ENCODE measurements at regions not wholly inside any gene's neighbourhood (a gene's known extent, or its start where the extent isn't known, plus 50 kb on each side); places are given as distances from the start of the nearest gene placed in this dataset.
A peak's percentile ranks its signal among the peaks of the same experiment; 100 is the strongest.

GRCh38 chr7:155931396-155932085, 119.3 kb upstream of the SHH start:
- CTCF ChIA-PET, result interaction anchor here (1.6 to 2.1 kb wide), 2 partner anchors 9 to 11 kb away, joined by 3 to 7 read pairs; no protein-coding TSS in a partner anchor
- WGBS (ENCODE audit: missing lambda C conversion rate), result 58% methylated on average over 24 of the region's 24 CpGs
- Histone ChIP-seq H3K4me1 (no peaks in the 10 kb centered on the region), H3K9me3 (peaks cover 5% of the 10 kb centered on the region; the same call in 1 of the 3 replicates), H3K4me2 (no peak overlapping the region), H3K4me3 (no peak overlapping the region), H3K27ac (peak overlapping the region in 1 of 2 experiments; percentile 1; a peak in 1 of 6 replicates)
- ATAC-seq, result no peak
- POLR2A ChIA-PET, result no interaction called here
- TF ChIP-seq ZFP36 (IDR thresholded peaks at IDR 0.05; ENCODE audit: borderline replicate concordance, partially characterized antibody) (no peak), ELK1 (IDR thresholded peaks at IDR 0.05; ENCODE audit: low read depth, low read length) (no peak), RFX5 (IDR thresholded peaks at IDR 0.05) (no peak), TP53 (CRISPR knock-in tag; IDR thresholded peaks at IDR 0.05) (no peak), KDM5A (IDR thresholded peaks at IDR 0.05) (no peak), CHD4 (IDR thresholded peaks at IDR 0.05; ENCODE audit: borderline replicate concordance) (no peak), GATA3 (IDR thresholded peaks at IDR 0.05; ENCODE audit: borderline replicate concordance) (no peak), RCOR1 (IDR thresholded peaks at IDR 0.05; ENCODE audit: low read depth, low read length) (no peak), EHF (CRISPR knock-in tag; IDR thresholded peaks at IDR 0.05) (no peak), RAD21 (conservative IDR thresholded peaks at IDR 0.05 in 1 of 2, IDR thresholded peaks at IDR 0.05 in 1 of 2) (no peak), NR3C1 (IDR thresholded peaks at IDR 0.05) (no peak), CEBPB (IDR thresholded peaks at IDR 0.05) (no peak)
- TF ChIP-seq, protein P1, sequence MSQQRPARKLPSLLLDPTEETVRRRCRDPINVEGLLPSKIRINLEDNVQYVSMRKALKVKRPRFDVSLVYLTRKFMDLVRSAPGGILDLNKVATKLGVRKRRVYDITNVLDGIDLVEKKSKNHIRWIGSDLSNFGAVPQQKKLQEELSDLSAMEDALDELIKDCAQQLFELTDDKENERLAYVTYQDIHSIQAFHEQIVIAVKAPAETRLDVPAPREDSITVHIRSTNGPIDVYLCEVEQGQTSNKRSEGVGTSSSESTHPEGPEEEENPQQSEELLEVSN (IDR thresholded peaks at IDR 0.05; ENCODE audit: borderline replicate concordance, low read depth), result no peak
- TF ChIP-seq, protein P2, sequence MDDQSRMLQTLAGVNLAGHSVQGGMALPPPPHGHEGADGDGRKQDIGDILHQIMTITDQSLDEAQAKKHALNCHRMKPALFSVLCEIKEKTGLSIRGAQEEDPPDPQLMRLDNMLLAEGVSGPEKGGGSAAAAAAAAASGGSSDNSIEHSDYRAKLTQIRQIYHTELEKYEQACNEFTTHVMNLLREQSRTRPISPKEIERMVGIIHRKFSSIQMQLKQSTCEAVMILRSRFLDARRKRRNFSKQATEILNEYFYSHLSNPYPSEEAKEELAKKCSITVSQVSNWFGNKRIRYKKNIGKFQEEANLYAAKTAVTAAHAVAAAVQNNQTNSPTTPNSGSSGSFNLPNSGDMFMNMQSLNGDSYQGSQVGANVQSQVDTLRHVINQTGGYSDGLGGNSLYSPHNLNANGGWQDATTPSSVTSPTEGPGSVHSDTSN (IDR thresholded peaks at IDR 0.05), result no peak
- no peak for FAIRE-seq
- DNase-seq (ENCODE audit: low read depth in 1 of 2, low spot score in 1 of 2), result no peak

GRCh38 chr7:155930527-155930926, 118.3 kb upstream of the SHH start:
- Histone ChIP-seq H3K4me1 (no peaks in the 10 kb centered on the region), H3K4me2 (no peak overlapping the region), H3K9me3 (peaks cover 5% of the 10 kb centered on the region; the same call in 1 of the 3 replicates), H3K4me3 (no peak overlapping the region), H3K27ac (0 out of 6 replicates have a peak overlapping the region, but pooled peaks of 1 of the 2 experiments have one; percentile 30)
- WGBS (ENCODE audit: missing lambda C conversion rate), result 62% methylated on average over 1 of the region's 1 CpG
- ChIA-PET POLR2A (no interaction called here), CTCF (interaction anchor here (1.6 to 2.1 kb wide), 2 partner anchors 10 kb away, joined by 3 to 7 read pairs; no protein-coding TSS in a partner anchor)
- no peak for DNase-seq (ENCODE audit: low read depth in 1 of 2, low spot score in 1 of 2)
- TF ChIP-seq HDAC2 (IDR thresholded peaks at IDR 0.05), result no peak
- TF ChIP-seq RCOR1 (IDR thresholded peaks at IDR 0.05; ENCODE audit: low read depth, low read length), result no peak
- no peak for TF ChIP-seq ELK1 (IDR thresholded peaks at IDR 0.05; ENCODE audit: low read depth, low read length)
- no peak for TF ChIP-seq FOSL2 (IDR thresholded peaks at IDR 0.05)
- TF ChIP-seq FOSL2 (CRISPR knock-in tag; IDR thresholded peaks at IDR 0.05), result no peak
- TF ChIP-seq NPAS2 (CRISPR knock-in tag; IDR thresholded peaks at IDR 0.05; ENCODE audit: borderline replicate concordance), result no peak
- TF ChIP-seq ZFP36 (IDR thresholded peaks at IDR 0.05; ENCODE audit: borderline replicate concordance, partially characterized antibody), result no peak
- no peak for TF ChIP-seq RFX5 (IDR thresholded peaks at IDR 0.05)
- no peak for TF ChIP-seq POLR2AphosphoS2 (conservative IDR thresholded peaks at IDR 0.05; ENCODE audit: low read length)
- TF ChIP-seq ESRRA (IDR thresholded peaks at IDR 0.05; ENCODE audit: borderline replicate concordance, low read length), result no peak
- TF ChIP-seq MAZ (IDR thresholded peaks at IDR 0.05; ENCODE audit: borderline replicate concordance, low read depth, low read length), result no peak
- TF ChIP-seq, protein P3, sequence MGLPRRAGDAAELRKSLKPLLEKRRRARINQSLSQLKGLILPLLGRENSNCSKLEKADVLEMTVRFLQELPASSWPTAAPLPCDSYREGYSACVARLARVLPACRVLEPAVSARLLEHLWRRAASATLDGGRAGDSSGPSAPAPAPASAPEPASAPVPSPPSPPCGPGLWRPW (IDR thresholded peaks at IDR 0.05), result no peak
- TF ChIP-seq HEYL (CRISPR knock-in tag; IDR thresholded peaks at IDR 0.05), result no peak
- no peak for TF ChIP-seq EHMT2 (IDR thresholded peaks at IDR 0.05; ENCODE audit: low read depth)
- TF ChIP-seq, protein P2 (IDR thresholded peaks at IDR 0.05), result no peak
- no peak for TF ChIP-seq KDM5A (IDR thresholded peaks at IDR 0.05)
- no peak for TF ChIP-seq MAFK (IDR thresholded peaks at IDR 0.05; ENCODE audit: partially characterized antibody)
- no peak for ATAC-seq
- no peak for FAIRE-seq
